Renal cortex interstitium (tissue), 11 donors: ENCODE measurements at regions not wholly inside any gene's neighbourhood (a gene's known extent, or its start where the extent isn't known, plus 50 kb on each side); places are given as distances from the start of the nearest gene placed in this dataset.
"Not testable (repeated sequence)": the region's sequence is repeated elsewhere in the genome, so short reads cannot be mapped to it uniquely, and the experiment has no call there.

ENCODE experiments used
- DNase-seq, 11 donors: peaks; one replicate each; pipeline ENCODE4 v3.0.0-alpha.2; 2013; ENCODE audit warnings: low read depth in 9 of 11, low spot score in 4 of 11; ENCODE audit errors: extremely low read depth in 1 of 11

- DNase-seq: no peak
Observed at GRCh38 chr4:163679189-163679588, 184.7 kb downstream of the TMA16 start.

DNA sequence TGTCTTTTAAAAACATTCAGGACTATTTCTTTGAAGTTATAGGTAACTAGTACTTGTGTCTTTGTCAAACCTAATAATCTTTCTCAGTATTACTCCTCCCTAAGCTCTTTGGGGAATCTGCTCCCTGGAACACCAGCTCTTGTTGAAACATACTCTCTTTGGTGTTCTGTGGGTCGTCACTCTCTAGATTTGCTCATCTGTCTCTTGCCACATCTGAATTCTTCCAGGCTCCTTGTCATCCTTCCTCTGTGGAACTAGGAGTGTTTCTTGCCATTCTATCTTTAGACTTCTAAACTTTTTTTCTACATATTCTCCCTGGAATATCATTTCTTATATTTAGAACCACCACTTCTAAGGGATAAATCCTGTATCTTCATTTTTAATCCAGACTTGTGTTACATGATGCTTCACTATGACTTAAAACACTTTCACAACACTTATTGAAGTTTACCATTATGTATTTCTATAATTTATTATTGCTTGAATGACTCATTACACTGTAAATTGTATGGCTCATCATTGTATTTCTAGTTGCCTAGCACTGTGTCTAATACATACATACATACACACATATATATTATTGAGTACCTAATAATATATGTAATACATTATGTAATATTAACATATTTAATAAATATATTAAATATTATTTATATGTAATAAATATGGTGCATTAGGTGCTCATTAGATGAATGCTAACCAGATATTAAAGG, 186.1 kb downstream of the TMA16 start:
- DNase-seq: no peak

DNA sequence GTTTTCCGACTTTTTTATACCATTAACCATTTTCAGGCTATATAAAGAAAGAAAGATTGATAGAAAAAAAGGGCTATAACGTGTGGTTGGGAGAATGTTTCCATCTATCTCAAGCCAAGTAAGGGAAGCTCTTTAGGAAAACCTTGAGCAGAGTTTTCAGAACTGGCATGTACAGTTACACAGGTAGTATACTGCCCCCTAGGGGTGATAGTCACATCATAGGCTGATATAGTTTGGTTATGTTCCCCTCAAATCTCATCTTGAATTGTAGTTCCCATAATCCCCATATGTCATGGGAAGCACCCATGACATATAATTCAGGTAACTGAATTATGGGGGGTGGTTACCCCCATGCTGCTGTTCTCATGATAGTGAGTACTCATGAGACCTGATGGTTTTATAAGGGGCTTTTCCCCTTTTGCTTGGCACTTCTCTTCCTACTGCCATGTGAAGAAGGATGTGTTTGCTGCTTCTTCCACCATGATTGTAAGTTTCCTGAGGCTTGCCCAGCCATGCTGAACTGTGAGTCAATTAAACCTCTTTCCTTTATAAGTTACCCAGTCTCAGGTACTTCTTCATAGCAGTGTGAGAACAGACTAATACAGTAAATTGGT, 186.8 kb downstream of the TMA16 start:
- no peak for DNase-seq

GRCh38 chr4:163688856-163689255, 194.4 kb downstream of the TMA16 start:
- no peak for DNase-seq

DNA sequence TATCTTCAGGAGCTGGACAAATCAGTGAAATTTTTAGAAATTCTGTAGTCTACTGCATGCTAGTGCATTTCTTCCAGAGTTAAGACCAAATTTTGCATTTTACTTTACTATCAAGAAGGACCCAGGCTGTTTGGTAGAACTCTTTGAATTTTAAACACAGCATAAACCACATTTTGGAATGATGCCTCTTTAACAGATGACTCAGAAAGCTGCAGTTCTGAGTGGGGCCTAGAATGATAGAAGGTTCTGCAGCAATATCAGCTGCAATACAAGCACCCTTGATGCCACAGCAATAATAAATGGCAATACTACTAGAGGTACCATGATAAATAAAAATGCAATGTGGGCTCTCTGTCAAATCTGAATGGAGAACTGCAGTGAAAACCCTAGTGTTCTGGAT, 198.7 kb downstream of the TMA16 start:
- no peak for DNase-seq

GRCh38 chr4:163693776-163694175, 199.3 kb downstream of the TMA16 start:
- DNase-seq: no peak

DNA sequence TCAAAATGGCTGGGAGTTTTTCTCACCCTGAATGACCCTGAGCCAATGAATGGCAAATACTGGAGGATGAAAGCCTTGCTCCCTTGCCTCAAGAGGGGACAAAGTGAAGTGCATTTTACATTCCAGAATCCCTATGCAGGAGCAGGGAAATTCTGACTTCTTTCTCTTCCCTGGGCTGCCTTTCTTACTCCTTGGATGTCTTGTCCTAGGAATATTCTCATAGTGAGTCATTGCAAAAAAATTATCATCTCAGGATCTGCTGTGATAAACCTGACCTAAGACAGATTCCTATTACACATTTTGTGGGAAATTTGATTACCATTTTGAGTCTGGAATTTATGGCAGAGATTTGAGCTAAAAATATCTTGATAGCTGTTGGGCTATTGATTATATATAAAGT, 199.9 kb downstream of the TMA16 start:
- no peak for DNase-seq

- DNase-seq: no peak
Observed at GRCh38 chr4:163697121-163697520, 202.6 kb downstream of the TMA16 start.

- not testable (repeated sequence) for DNase-seq
Observed at GRCh38 chr4:163700383-163700782, 205.9 kb downstream of the TMA16 start.

DNA sequence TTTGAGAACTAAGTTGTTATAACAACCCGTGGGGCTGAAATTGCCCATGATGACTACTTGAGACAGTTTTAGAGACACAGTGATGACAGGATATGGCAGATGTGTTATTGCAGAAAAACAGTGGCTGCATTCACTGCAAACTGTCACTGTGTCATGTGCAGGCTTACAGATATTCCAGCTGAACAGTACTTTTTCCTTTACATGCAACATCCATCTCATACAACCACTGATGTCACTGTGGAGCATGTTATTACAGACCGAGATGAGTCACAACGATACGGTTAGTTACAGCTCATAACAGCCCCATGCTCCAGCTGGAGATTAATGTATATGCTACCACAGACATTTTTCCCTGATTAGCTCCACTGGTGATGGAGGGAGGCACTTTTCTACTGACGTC, 207.4 kb downstream of the TMA16 start:
- DNase-seq: no peak

DNA sequence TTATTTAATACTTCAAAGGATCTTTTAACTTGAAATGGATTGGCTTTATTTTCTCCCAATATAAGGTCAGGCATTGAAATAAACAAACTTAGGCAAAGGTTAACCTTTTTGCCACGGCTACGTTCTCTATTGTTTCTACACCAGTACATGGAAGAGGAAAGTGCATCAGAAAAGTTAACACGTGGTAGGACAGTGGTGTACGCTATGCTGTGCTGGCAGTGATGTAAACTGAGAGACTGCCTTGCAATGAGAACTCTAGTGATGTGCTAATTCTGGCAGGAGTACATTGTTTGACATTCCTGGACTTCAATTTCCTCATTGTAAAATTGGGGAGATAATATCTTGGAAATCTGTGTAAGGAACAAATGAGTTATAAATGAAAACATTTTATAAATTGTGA, 208.2 kb downstream of the TMA16 start:
- no peak for DNase-seq

- no peak for DNase-seq
Observed at GRCh38 chr4:163703251-163703650, 208.8 kb downstream of the TMA16 start.

DNA sequence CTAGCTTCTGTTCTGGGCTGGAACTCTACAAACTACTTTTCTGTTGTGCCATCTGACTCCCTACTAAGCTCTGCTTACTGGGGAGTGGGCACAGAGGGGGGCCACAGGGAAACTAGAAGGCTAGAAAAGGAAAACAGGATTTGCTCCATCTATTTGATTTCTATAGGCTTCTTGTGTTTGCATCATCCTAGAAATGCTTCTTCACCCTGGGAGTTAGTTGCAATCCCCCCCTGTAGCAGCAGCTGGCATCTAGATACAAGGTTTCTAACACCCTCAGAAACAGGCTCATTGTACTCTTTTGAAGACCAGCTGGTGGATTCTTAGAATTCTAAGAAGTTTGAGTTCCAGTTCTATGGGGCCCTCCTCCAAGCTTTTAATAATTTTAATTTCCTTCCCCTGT, 213.4 kb downstream of the TMA16 start:
- DNase-seq: no peak

- no peak for DNase-seq
Observed at GRCh38 chr4:163709601-163710000, 215.1 kb downstream of the TMA16 start.

DNA sequence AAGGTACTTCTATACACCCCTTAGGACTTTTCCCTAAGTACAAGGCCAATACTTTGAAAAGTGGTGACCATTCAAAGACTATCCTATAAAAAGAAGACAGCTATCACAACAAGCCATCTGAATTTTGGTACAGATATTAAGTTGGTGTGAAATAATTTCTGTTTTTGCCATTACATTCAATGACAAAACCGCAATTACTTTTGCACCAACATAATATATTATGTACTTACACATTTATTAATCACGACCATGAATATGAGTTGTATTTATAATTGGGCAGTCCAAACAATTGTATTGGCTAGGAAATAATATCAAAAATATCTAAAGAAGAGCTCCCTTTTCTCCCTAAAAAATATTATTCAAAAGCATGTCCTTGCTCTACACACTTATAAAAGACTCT, 215.7 kb downstream of the TMA16 start:
- DNase-seq: no peak

DNA sequence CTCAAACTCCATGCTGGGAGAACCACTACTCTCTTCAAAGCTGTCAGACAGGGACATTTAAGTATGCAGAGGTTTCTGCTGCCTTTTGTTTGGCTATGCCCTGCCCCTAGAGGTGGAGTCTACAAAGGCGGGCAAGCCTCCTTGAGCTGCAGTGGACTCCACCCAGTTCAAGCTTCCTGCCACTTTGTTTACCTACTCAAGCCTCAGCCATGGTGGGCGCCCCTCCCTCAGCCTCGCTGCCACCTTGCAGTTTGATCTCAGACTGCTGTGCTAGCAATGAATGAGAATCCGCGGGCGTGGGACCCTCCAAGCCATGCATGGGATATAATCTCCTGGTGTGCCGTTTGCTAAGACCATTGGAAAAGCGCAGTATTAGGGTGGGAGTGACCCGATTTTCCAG, 230.0 kb downstream of the TMA16 start:
- DNase-seq: not testable (repeated sequence)

DNA sequence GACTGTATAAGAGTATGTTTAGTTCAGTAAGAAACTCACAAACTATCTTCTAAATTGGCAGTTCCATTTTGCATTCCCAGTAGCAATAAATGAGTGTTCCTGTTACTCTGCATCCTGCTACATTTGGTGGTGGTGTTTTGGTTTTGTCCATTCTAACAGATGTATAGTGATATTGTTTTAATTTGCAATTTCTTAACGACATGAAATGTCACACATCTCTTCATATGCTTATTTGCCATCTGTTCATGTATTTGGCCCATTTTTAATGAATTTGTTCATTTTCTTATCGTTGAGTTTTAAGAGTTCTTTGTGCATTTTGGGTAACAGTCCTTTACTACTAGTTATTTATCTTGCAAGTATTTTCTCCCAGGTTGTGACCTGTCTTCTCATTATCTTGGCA, 232.2 kb downstream of the TMA16 start:
- no peak for DNase-seq

DNA sequence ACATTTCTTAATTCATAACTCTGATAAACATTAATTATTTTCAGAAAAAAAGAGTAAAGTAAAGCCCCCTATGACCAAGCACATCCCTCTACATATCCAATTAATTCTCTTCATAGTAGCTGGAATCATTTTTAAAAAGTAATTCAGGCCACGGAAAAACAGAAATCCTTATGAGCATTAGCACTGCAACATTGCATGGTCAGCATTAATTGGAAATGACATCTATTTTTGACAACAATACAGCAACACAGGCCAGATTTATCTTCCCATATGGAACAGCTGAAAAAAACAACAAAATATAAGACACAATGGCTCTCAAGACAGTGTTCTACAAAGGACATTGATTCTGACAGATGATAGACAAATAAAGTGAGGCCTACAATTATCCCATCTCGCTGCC, 236.6 kb downstream of the TMA16 start:
- DNase-seq: no peak

DNA sequence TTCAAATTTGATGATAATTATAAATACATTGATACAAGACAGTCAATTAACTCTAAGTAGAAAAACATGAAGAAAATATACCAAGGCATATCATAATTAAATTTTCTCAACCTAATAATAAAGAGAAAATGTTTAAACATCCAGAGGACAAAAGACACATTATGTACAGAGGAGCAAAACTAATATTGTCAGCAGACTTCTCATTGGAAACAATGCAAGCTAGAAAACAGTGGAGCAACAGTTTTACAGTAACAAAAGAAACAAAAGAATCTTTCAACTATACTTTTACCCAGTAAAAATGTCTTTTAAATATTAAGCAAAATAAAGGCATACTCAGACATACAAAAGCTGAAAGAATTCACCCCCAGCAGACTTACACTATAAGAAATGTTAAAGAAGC, 238.0 kb downstream of the TMA16 start:
- DNase-seq: no peak

DNA sequence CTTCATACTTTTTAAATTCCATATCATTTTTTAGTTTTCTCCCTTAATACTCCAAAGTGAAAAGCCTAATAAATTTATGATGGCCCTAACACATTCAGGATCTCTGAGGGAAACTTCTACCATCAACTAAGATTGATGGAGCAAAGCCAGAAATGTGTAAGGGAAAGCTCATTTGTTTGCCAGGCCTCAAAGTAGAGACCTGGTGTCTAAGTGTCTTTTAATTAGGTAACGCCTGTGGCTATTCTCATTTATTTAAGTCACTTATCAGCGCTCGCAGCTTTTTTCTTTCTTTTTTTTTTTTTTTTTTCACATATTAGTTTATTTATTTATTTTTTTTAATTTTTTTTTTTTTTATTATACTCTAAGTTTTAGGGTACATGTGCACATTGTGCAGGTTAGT, 242.4 kb downstream of the TMA16 start:
- no peak for DNase-seq

DNA sequence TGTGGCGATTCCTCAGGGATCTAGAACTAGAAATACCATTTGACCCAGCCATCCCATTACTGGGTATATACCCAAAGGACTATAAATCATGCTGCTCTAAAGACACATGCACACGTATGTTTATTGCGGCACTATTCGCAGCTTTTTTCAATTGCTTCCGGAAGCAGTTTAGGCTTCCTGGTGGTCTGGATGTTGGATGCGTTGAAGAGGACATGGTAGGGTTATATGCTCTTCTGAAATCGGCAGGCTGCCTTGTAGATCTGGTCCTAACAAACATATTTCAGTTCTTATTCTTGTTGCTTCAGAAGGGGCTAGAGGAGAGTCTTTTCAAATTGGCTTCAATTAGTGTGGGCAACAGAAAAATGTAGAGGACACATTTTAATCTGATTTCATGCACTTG, 243.4 kb downstream of the TMA16 start:
- DNase-seq: not testable (repeated sequence)
